Mesendoderm (in vitro differentiated cells): ENCODE measurements at regions not wholly inside any gene's neighbourhood (a gene's known extent, or its start where the extent isn't known, plus 50 kb on each side); places are given as distances from the start of the nearest gene placed in this dataset.

Experiments used
- DNase-seq: peaks from one replicate; pipeline ENCODE4 v3.0.0; 2013
- H2AK5ac ChIP-seq: 2 replicates; pipeline ENCODE4 v1.6.1; 2013; ENCODE audit warnings: low read length, inconsistent platforms
- H2BK120ac ChIP-seq: 2 replicates; pipeline ENCODE4 v1.6.1; 2013; ENCODE audit warnings: low read depth, mild to moderate bottlenecking, low read length, moderate library complexity, mixed read lengths
- H2BK15ac ChIP-seq: replicated peaks from 2 replicates; pipeline ENCODE4 v1.6.1; 2013; ENCODE audit warnings: low read depth, mild to moderate bottlenecking, moderate library complexity
- H2BK5ac ChIP-seq: 2 replicates; pipeline ENCODE4 v1.6.1; 2013; ENCODE audit warnings: low read length, inconsistent platforms
- H3K18ac ChIP-seq: 2 replicates; pipeline ENCODE4 v1.6.1; 2013; ENCODE audit warnings: mild to moderate bottlenecking, low read length, mixed read lengths
- H3K23ac ChIP-seq: one replicate; pipeline ENCODE4 v1.6.1; 2013; ENCODE audit warnings: low read length
- H3K27ac ChIP-seq: 2 replicates; pipeline ENCODE4 v1.5.1; 2013; ENCODE audit warnings: low read depth, mild to moderate bottlenecking, inconsistent platforms, low read length, moderate library complexity
- H3K27me3 ChIP-seq: 2 replicates; pipeline ENCODE4 v1.6.1; 2013; ENCODE audit warnings: low read length, control low read depth, mild to moderate bottlenecking, inconsistent platforms; ENCODE audit not compliant: insufficient read depth, poor library complexity
- H3K36me3 ChIP-seq: 2 replicates; pipeline ENCODE4 v1.6.1; 2013; ENCODE audit warnings: low read length, inconsistent platforms; ENCODE audit not compliant: control insufficient read depth, insufficient read depth
- H3K4ac ChIP-seq: one replicate; pipeline ENCODE4 v1.6.1; 2013; ENCODE audit warnings: low read depth, mild to moderate bottlenecking, low read length, moderate library complexity
- H3K4me1 ChIP-seq: 2 replicates; pipeline ENCODE4 v1.6.1; 2013; ENCODE audit warnings: low read depth, low read length, inconsistent platforms; ENCODE audit not compliant: control insufficient read depth
- H3K4me2 ChIP-seq: 2 replicates; pipeline ENCODE4 v1.6.1; 2013; ENCODE audit warnings: low read length
- H3K4me3 ChIP-seq: 2 replicates; pipeline ENCODE4 v1.5.1; 2013; ENCODE audit warnings: mild to moderate bottlenecking, low read length
- H3K56ac ChIP-seq: one replicate; pipeline ENCODE4 v1.6.1; 2013; ENCODE audit warnings: low read length
- H3K79me1 ChIP-seq: 2 replicates; pipeline ENCODE4 v1.6.1; 2013; ENCODE audit warnings: low read length, inconsistent platforms
- H3K79me2 ChIP-seq: 2 replicates; pipeline ENCODE4 v1.6.1; 2013; ENCODE audit warnings: mild to moderate bottlenecking, low read length; ENCODE audit not compliant: control insufficient read depth, insufficient read depth
- H3K9ac ChIP-seq: 2 replicates; pipeline ENCODE4 v1.6.1; 2013; ENCODE audit warnings: low read length, inconsistent platforms
- H4K5ac ChIP-seq: one replicate; pipeline ENCODE4 v1.6.1; 2013; ENCODE audit warnings: low read length
- H4K8ac ChIP-seq: one replicate; pipeline ENCODE4 v1.6.1; 2013; ENCODE audit warnings: low read depth, mild to moderate bottlenecking, control low read depth, low read length, moderate library complexity
- WGBS: extraction: QIAGEN DNeasy Blood & Tissue Kit; methylation state at CpG from one replicate; pipeline ENCODE4 v1.1.7; 2013; ENCODE audit warnings: low lambda C conversion rate, missing lambda C conversion rate; ENCODE audit not compliant: insufficient coverage; ENCODE audit errors: extremely low coverage; 5-methylcytosine and 5-hydroxymethylcytosine counted together

GRCh38 chr2:42890791-42891355, 98.5 kb upstream of the HAAO start:
- H2BK120ac ChIP-seq = no peak overlapping the region
- no peak overlapping the region for H3K4ac ChIP-seq
- H3K18ac ChIP-seq = no peak overlapping the region
- H3K79me1 ChIP-seq = no peaks in the 10 kb centered on the region
- H3K56ac ChIP-seq = no peak overlapping the region
- H3K4me2 ChIP-seq = no peak overlapping the region
- no peak overlapping the region for H3K23ac ChIP-seq
- H2AK5ac ChIP-seq = no peak overlapping the region
- H3K4me1 ChIP-seq = no peaks in the 10 kb centered on the region
- no peak overlapping the region for H2BK5ac ChIP-seq
- H2BK15ac ChIP-seq = no peak overlapping the region
- H3K27me3 ChIP-seq = no peaks in the 10 kb centered on the region
- no CpG with 5 or more reads among the region's 9 CpGs for whole genome bisulfite sequencing
- H3K4me3 ChIP-seq = no peak overlapping the region
- H4K8ac ChIP-seq = no peak overlapping the region
- no peak for DNase-seq
- no peaks in the 10 kb centered on the region for H3K36me3 ChIP-seq
- H3K9ac ChIP-seq = no peak overlapping the region
- no peaks in the 10 kb centered on the region for H3K79me2 ChIP-seq
- H3K27ac ChIP-seq = no peak overlapping the region
- H4K5ac ChIP-seq = no peak overlapping the region

DNA sequence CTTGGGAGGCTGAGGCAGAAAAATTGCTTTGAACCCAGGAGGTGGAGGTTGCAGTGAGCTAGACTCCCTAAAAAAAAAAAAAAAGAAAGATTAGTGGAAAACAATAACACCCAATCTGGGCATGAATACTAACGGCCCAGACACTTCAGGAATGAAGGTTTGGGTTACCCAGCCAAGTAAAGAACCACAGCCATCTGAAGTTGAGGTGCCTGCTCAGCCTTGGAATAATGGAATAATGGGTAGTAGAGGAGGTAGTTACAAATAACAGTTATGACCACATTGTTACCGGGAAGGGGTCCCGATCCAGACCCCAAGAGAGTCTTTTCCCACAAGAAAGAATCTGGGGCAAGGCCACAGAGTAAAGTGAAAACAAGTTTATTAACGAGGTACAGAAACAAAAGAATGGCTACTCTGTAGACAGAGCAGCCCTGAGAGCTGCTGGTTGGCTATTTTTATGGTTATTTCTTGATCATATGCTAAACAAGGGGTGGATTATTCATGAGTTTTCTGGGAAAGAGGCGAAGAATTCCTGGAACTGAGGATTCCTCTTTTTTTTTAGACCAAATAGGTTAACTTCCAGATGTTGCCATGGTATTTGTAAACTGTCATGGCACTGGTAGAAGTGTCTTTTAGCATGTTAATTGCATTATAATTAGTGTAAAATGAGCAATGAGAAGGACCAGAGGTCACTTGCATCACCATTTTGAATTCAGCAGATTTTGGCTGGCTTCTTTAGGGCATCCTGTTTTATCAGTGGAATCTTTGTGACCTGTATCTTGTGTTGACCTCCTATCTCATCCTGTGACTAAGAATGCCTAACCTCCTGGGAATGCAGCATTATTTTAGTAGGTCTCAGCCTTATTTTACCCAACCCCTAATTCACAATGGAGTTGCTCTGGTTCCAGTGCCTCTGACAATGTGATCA, 96.2 kb upstream of the HAAO start:
- H3K27me3 ChIP-seq = no peaks in the 10 kb centered on the region
- H3K23ac ChIP-seq = no peak overlapping the region
- no peak overlapping the region for H3K9ac ChIP-seq
- no peaks in the 10 kb centered on the region for H3K79me2 ChIP-seq
- no peak overlapping the region for H3K4me2 ChIP-seq
- H2BK5ac ChIP-seq = no peak overlapping the region
- no peak overlapping the region for H2BK120ac ChIP-seq
- no CpG with 5 or more reads among the region's 5 CpGs for WGBS
- no peaks in the 10 kb centered on the region for H3K36me3 ChIP-seq
- no peak overlapping the region for H2BK15ac ChIP-seq
- no peak overlapping the region for H3K27ac ChIP-seq
- no peaks in the 10 kb centered on the region for H3K4me1 ChIP-seq
- no peak overlapping the region for H4K8ac ChIP-seq
- DNase-seq = no peak
- H3K4ac ChIP-seq = no peak overlapping the region
- no peak overlapping the region for H2AK5ac ChIP-seq
- no peaks in the 10 kb centered on the region for H3K79me1 ChIP-seq
- no peak overlapping the region for H4K5ac ChIP-seq
- H3K18ac ChIP-seq = no peak overlapping the region
- H3K56ac ChIP-seq = no peak overlapping the region
- no peak overlapping the region for H3K4me3 ChIP-seq

GRCh38 chr2:42886921-42887320, 94.5 kb upstream of the HAAO start:
- no peak overlapping the region for H3K23ac ChIP-seq
- H3K18ac ChIP-seq = no peak overlapping the region
- H3K56ac ChIP-seq = no peak overlapping the region
- no peaks in the 10 kb centered on the region for H3K36me3 ChIP-seq
- no peaks in the 10 kb centered on the region for H3K4me1 ChIP-seq
- no peaks in the 10 kb centered on the region for H3K27me3 ChIP-seq
- no peak overlapping the region for H2BK5ac ChIP-seq
- no peak overlapping the region for H3K4ac ChIP-seq
- no peaks in the 10 kb centered on the region for H3K79me1 ChIP-seq
- no peak overlapping the region for H2BK120ac ChIP-seq
- no peak overlapping the region for H3K9ac ChIP-seq
- no peak overlapping the region for H4K8ac ChIP-seq
- H3K79me2 ChIP-seq = no peaks in the 10 kb centered on the region
- H2BK15ac ChIP-seq = no peak overlapping the region
- H3K4me3 ChIP-seq = no peak overlapping the region
- DNase-seq = no peak
- H2AK5ac ChIP-seq = no peak overlapping the region
- no CpG with 5 or more reads among the region's 7 CpGs for WGBS
- no peak overlapping the region for H3K4me2 ChIP-seq
- no peak overlapping the region for H3K27ac ChIP-seq
- H4K5ac ChIP-seq = no peak overlapping the region

DNA sequence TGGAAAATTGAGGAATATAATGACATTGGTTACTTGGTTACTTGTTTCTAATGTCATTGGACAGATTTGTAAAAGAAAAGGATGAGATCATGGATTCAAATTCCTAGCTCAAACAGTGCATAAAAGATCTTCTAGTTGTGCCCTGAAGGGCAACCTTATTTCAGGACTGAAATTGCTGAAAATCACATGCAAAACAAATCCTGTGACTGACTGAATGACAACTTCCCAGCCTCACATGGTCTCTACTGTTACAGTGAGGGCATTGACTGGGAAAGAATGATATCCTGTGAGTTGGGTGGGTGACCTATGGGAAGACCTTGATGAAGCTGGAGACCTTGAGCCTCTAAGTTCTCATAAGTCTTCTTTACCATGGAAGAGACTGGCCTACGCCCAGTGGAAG, 90.4 kb upstream of the HAAO start:
- H3K18ac ChIP-seq = no peak overlapping the region
- no peak overlapping the region for H3K56ac ChIP-seq
- H3K9ac ChIP-seq = no peak overlapping the region
- H2BK5ac ChIP-seq = no peak overlapping the region
- H3K79me1 ChIP-seq = no peaks in the 10 kb centered on the region
- H2BK15ac ChIP-seq = no peak overlapping the region
- H4K5ac ChIP-seq = no peak overlapping the region
- H3K4me2 ChIP-seq = no peak overlapping the region
- no peaks in the 10 kb centered on the region for H3K4me1 ChIP-seq
- no peak overlapping the region for H3K27ac ChIP-seq
- H2AK5ac ChIP-seq = no peak overlapping the region
- H3K36me3 ChIP-seq = no peaks in the 10 kb centered on the region
- no peak overlapping the region for H3K23ac ChIP-seq
- no CpG with 5 or more reads among the region's 1 CpG for WGBS
- no peaks in the 10 kb centered on the region for H3K79me2 ChIP-seq
- H3K4me3 ChIP-seq = no peak overlapping the region
- no peak overlapping the region for H4K8ac ChIP-seq
- H3K4ac ChIP-seq = no peak overlapping the region
- no peak for DNase-seq
- H2BK120ac ChIP-seq = no peak overlapping the region
- no peaks in the 10 kb centered on the region for H3K27me3 ChIP-seq

DNA sequence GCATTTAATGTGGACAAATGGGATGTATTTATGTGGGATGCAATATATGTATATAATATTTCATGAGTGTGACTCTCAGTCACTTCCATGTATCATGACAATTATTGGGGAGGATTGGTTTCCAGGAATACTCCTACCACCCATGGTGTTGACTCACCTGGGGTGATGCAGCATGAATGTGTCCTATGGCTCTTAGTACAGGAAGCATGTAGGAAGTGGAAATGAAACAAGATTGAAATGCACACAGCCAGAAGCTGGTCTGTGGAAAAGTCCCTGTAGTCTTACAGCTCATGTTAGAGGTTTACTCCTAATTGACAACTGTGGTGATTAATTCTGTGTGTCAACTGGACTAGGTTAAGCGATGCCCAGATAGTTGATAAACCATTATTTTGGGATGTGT, 89.3 kb upstream of the HAAO start:
- H3K36me3 ChIP-seq = no peaks in the 10 kb centered on the region
- H2BK5ac ChIP-seq = no peak overlapping the region
- no peaks in the 10 kb centered on the region for H3K79me2 ChIP-seq
- H3K79me1 ChIP-seq = no peaks in the 10 kb centered on the region
- no peak overlapping the region for H3K4me3 ChIP-seq
- WGBS = no CpG with 5 or more reads among the region's 1 CpG
- H2BK120ac ChIP-seq = no peak overlapping the region
- H3K56ac ChIP-seq = no peak overlapping the region
- no peak overlapping the region for H3K18ac ChIP-seq
- H2AK5ac ChIP-seq = no peak overlapping the region
- H3K27me3 ChIP-seq = no peaks in the 10 kb centered on the region
- no peak overlapping the region for H3K9ac ChIP-seq
- H3K27ac ChIP-seq = no peak overlapping the region
- H3K4me1 ChIP-seq = no peaks in the 10 kb centered on the region
- no peak overlapping the region for H4K8ac ChIP-seq
- no peak overlapping the region for H3K23ac ChIP-seq
- H4K5ac ChIP-seq = no peak overlapping the region
- no peak for DNase-seq
- H3K4ac ChIP-seq = no peak overlapping the region
- no peak overlapping the region for H3K4me2 ChIP-seq
- H2BK15ac ChIP-seq = no peak overlapping the region
